ENCODE measurements at regions not wholly inside any gene's neighbourhood (a gene's known extent, or its start where the extent isn't known, plus 50 kb on each side); places are given as distances from the start of the nearest gene placed in this dataset.

- no peak for TF ChIP-seq CTCF (conservative IDR thresholded peaks at IDR 0.05; ENCODE audit: low read depth, low read length)
- TF ChIP-seq EZH2phosphoT487 (IDR thresholded peaks at IDR 0.05; ENCODE audit: borderline replicate concordance, low read length): no peak
These were observed 224.8 kb upstream of the EDA2R start for GRCh38 chrX:66863721-66864120.

Measured in PC-3 (cell line).